ENCODE measurements at regions not wholly inside any gene's neighbourhood (a gene's known extent, or its start where the extent isn't known, plus 50 kb on each side); places are given as distances from the start of the nearest gene placed in this dataset.

GRCh38 chr18:72648079-72648478 is 103.9 kb upstream of the CBLN2 start:
- TF ChIP-seq CTCF (IDR thresholded peaks at IDR 0.05; ENCODE audit: insufficient read depth, low read length, poor library complexity, severe bottlenecking): no peak

GRCh38 chr18:72640557-72640956 is 96.4 kb upstream of the CBLN2 start:
- no peak for TF ChIP-seq CTCF (IDR thresholded peaks at IDR 0.05; ENCODE audit: insufficient read depth, low read length, poor library complexity, severe bottlenecking)
- Histone ChIP-seq H3K27me3 (replicated peaks; ENCODE audit: control insufficient read depth, insufficient read depth, low read length) (no peaks in the 10 kb centered on the region), H3K36me3 (ENCODE audit: control insufficient read depth, insufficient read depth, low read length) (no peaks in the 10 kb centered on the region), H3K4me3 (replicated peaks; ENCODE audit: low read depth, low read length) (no peak overlapping the region)
- DNase-seq (ENCODE audit: extremely low read depth, insufficient read length): no peak

More at GRCh38 chr18:72648079-72648478, 103.9 kb upstream of the CBLN2 start:
- DNase-seq (ENCODE audit: extremely low read depth, insufficient read length): no peak
- Histone ChIP-seq H3K27me3 (replicated peaks; ENCODE audit: control insufficient read depth, insufficient read depth, low read length) (no peaks in the 10 kb centered on the region), H3K36me3 (ENCODE audit: control insufficient read depth, insufficient read depth, low read length) (no peaks in the 10 kb centered on the region), H3K4me3 (replicated peaks; ENCODE audit: low read depth, low read length) (no peak overlapping the region)

- no peaks in the 10 kb centered on the region for H3K36me3 ChIP-seq (ENCODE audit: control insufficient read depth, insufficient read depth, low read length)
- no peaks in the 10 kb centered on the region for H3K27me3 ChIP-seq (replicated peaks; ENCODE audit: control insufficient read depth, insufficient read depth, low read length)
- no peak for TF ChIP-seq CTCF (IDR thresholded peaks at IDR 0.05; ENCODE audit: insufficient read depth, low read length, poor library complexity, severe bottlenecking)
- no peak for DNase-seq (ENCODE audit: extremely low read depth, insufficient read length)
- H3K4me3 ChIP-seq (replicated peaks; ENCODE audit: low read depth, low read length): no peak overlapping the region
These were observed 94.2 kb upstream of the CBLN2 start for GRCh38 chr18:72638376-72638775.

GRCh38 chr18:72637721-72638120 is 93.6 kb upstream of the CBLN2 start:
- Histone ChIP-seq H3K4me3 (replicated peaks; ENCODE audit: low read depth, low read length) (no peak overlapping the region), H3K27me3 (replicated peaks; ENCODE audit: control insufficient read depth, insufficient read depth, low read length) (no peaks in the 10 kb centered on the region), H3K36me3 (ENCODE audit: control insufficient read depth, insufficient read depth, low read length) (no peaks in the 10 kb centered on the region)
- no peak for TF ChIP-seq CTCF (IDR thresholded peaks at IDR 0.05; ENCODE audit: insufficient read depth, low read length, poor library complexity, severe bottlenecking)
- no peak for DNase-seq (ENCODE audit: extremely low read depth, insufficient read length)

GRCh38 chr18:72637299-72637698 is 93.2 kb upstream of the CBLN2 start:
- peak overlapping the region; percentile 23 for H3K4me3 ChIP-seq (replicated peaks; ENCODE audit: low read depth, low read length)
- DNase-seq (ENCODE audit: extremely low read depth, insufficient read length): no peak
- no peak for TF ChIP-seq CTCF (IDR thresholded peaks at IDR 0.05; ENCODE audit: insufficient read depth, low read length, poor library complexity, severe bottlenecking)
- no peaks in the 10 kb centered on the region for H3K36me3 ChIP-seq (ENCODE audit: control insufficient read depth, insufficient read depth, low read length)
- H3K27me3 ChIP-seq (replicated peaks; ENCODE audit: control insufficient read depth, insufficient read depth, low read length): no peaks in the 10 kb centered on the region

- no peak for TF ChIP-seq CTCF (IDR thresholded peaks at IDR 0.05; ENCODE audit: insufficient read depth, low read length, poor library complexity, severe bottlenecking)
- H3K4me3 ChIP-seq (replicated peaks; ENCODE audit: low read depth, low read length): no peak overlapping the region
These were observed 92.5 kb upstream of the CBLN2 start for GRCh38 chr18:72636611-72637010.

More at GRCh38 chr18:72636611-72637010, 92.5 kb upstream of the CBLN2 start:
- DNase-seq (ENCODE audit: extremely low read depth, insufficient read length): no peak
- Histone ChIP-seq H3K27me3 (replicated peaks; ENCODE audit: control insufficient read depth, insufficient read depth, low read length) (no peaks in the 10 kb centered on the region), H3K36me3 (ENCODE audit: control insufficient read depth, insufficient read depth, low read length) (no peaks in the 10 kb centered on the region)

Measured in GM06990 (cell line).